Hepatocyte (in vitro differentiated cells): ENCODE measurements at regions not wholly inside any gene's neighbourhood (a gene's known extent, or its start where the extent isn't known, plus 50 kb on each side); places are given as distances from the start of the nearest gene placed in this dataset.
A peak's percentile ranks its signal among the peaks of the same experiment; 100 is the strongest.

Source experiments
- DNase-seq: peaks from one replicate; pipeline ENCODE4 v3.0.0-alpha.2; 2016; ENCODE audit warnings: low spot score
- H2AFZ ChIP-seq: fragments of 200-600 bp; sonication (generic); 2 replicates; pipeline ENCODE4 v1.6.0; 2016; ENCODE audit warnings: antibody characterized with exemption, mild to moderate bottlenecking
- H3K27ac ChIP-seq: fragments of 200-600 bp; sonication (generic); 2 replicates; pipeline ENCODE4 v1.5.1; 2016; ENCODE audit warnings: mild to moderate bottlenecking
- H3K27me3 ChIP-seq: fragments of 200-600 bp; sonication (generic); 2 replicates; pipeline ENCODE4 v1.6.1; 2016
- H3K36me3 ChIP-seq: fragments of 200-600 bp; sonication (generic); replicated peaks from 2 replicates; pipeline ENCODE4 v1.5.1; 2016; ENCODE audit warnings: low read depth; ENCODE audit not compliant: insufficient read depth
- H3K4me1 ChIP-seq: fragments of 200-600 bp; sonication (generic); 2 replicates; pipeline ENCODE4 v1.5.1; 2016; ENCODE audit warnings: mild to moderate bottlenecking, moderate library complexity; ENCODE audit not compliant: insufficient read depth
- H3K4me2 ChIP-seq: fragments of 200-600 bp; sonication (generic); 2 replicates; pipeline ENCODE4 v1.6.0; 2016
- H3K4me3 ChIP-seq: fragments of 200-600 bp; sonication (generic); 2 replicates; pipeline ENCODE4 v1.5.1; 2016; ENCODE audit warnings: mild to moderate bottlenecking
- H3K79me2 ChIP-seq: fragments of 200-600 bp; sonication (generic); 2 replicates; pipeline ENCODE4 v1.6.0; 2017; ENCODE audit warnings: mild to moderate bottlenecking
- H3K9me2 ChIP-seq: fragments of 200-600 bp; sonication (generic); replicated peaks from 2 replicates; pipeline ENCODE4 v1.6.0; 2017; ENCODE audit warnings: mild to moderate bottlenecking; ENCODE audit not compliant: insufficient read depth
- H3K9me3 ChIP-seq: fragments of 200-600 bp; sonication (generic); 2 replicates; pipeline ENCODE4 v1.5.1; 2016; ENCODE audit warnings: low read depth, mild to moderate bottlenecking
- H4K20me1 ChIP-seq: fragments of 200-600 bp; sonication (generic); 2 replicates; pipeline ENCODE4 v1.6.0; 2016; ENCODE audit warnings: mild to moderate bottlenecking; ENCODE audit not compliant: insufficient read depth, poor library complexity, severe bottlenecking
- CTCF ChIP-seq: fragments of 200-600 bp; sonication (generic); IDR thresholded peaks from 2 replicates; pipeline ENCODE4 v1.5.1; 2016; ENCODE audit warnings: antibody characterized with exemption, mild to moderate bottlenecking; ENCODE audit not compliant: poor library complexity
- EZH2 ChIP-seq: fragments of 200-600 bp; sonication (generic); IDR thresholded peaks from 2 replicates; pipeline ENCODE4 v1.6.1; 2016; ENCODE audit warnings: antibody characterized with exemption, mild to moderate bottlenecking, borderline replicate concordance
- EZH2phosphoT487 ChIP-seq: fragments of 200-600 bp; sonication (generic); IDR thresholded peaks from one replicate; pipeline ENCODE4 v1.6.1; 2018; ENCODE audit warnings: antibody characterized with exemption, mild to moderate bottlenecking, low read depth, moderate library complexity; ENCODE audit not compliant: unreplicated experiment, severe bottlenecking
- WGBS: methylation state at CpG from one replicate; pipeline ENCODE4 v1.1.6; 2016; ENCODE audit warnings: low lambda C conversion rate; ENCODE audit errors: missing lambda C conversion rate; 5-methylcytosine and 5-hydroxymethylcytosine counted together

- Histone ChIP-seq H3K4me1 (no peaks in the 10 kb centered on the region), H3K9me3 (no peaks in the 10 kb centered on the region), H3K9me2 (no peaks in the 10 kb centered on the region), H3K4me3 (peak overlapping the region; percentile 61), H4K20me1 (no peaks in the 10 kb centered on the region), H3K4me2 (peak overlapping the region; percentile 99), H3K27ac (peak overlapping the region; percentile 45), H3K27me3 (peaks cover 7% of the 10 kb centered on the region), H3K79me2 (no peaks in the 10 kb centered on the region), H2AFZ (peak overlapping the region; percentile 97), H3K36me3 (no peaks in the 10 kb centered on the region)
- DNase-seq, result peak; percentile 90
- TF ChIP-seq EZH2, result no peak
- peak; percentile 93 for TF ChIP-seq CTCF
- TF ChIP-seq EZH2phosphoT487, result no peak
- WGBS, result under 1% methylated on average over 58 of the region's 68 CpGs
Observed at GRCh38 chr2:126776692-126777619, 121.0 kb downstream of the GYPC start.

- no peak overlapping the region for H3K4me3 ChIP-seq
Observed at GRCh38 chr2:126777620-126777978, 121.1 kb upstream of the TEX51 start.

GRCh38 chr2:126778561-126779501, 119.9 kb upstream of the TEX51 start:
- Histone ChIP-seq H3K9me2 (no peaks in the 10 kb centered on the region), H3K4me2 (no peak overlapping the region), H2AFZ (no peak overlapping the region), H3K4me3 (no peak overlapping the region), H3K79me2 (no peaks in the 10 kb centered on the region), H3K36me3 (no peaks in the 10 kb centered on the region), H3K9me3 (no peaks in the 10 kb centered on the region), H3K27me3 (peaks cover 7% of the 10 kb centered on the region), H3K4me1 (no peaks in the 10 kb centered on the region), H3K27ac (no peak overlapping the region), H4K20me1 (no peaks in the 10 kb centered on the region)
- no peak for DNase-seq
- TF ChIP-seq EZH2, result no peak
- no peak for TF ChIP-seq EZH2phosphoT487
- no peak for TF ChIP-seq CTCF
- 44% methylated on average over 14 of the region's 14 CpGs for WGBS

More at GRCh38 chr2:126777620-126777978, 121.1 kb upstream of the TEX51 start:
- no peaks in the 10 kb centered on the region for H4K20me1 ChIP-seq
- no peaks in the 10 kb centered on the region for H3K9me2 ChIP-seq
- H3K4me2 ChIP-seq, result peak overlapping the region; percentile 99
- no peak for DNase-seq
- TF ChIP-seq EZH2 (no peak), EZH2phosphoT487 (no peak), CTCF (no peak)
- no peaks in the 10 kb centered on the region for H3K79me2 ChIP-seq
- H3K27ac ChIP-seq, result no peak overlapping the region
- 39% methylated on average over 3 of the region's 3 CpGs for WGBS
- H3K36me3 ChIP-seq, result no peaks in the 10 kb centered on the region
- H2AFZ ChIP-seq, result no peak overlapping the region
- peaks cover 7% of the 10 kb centered on the region for H3K27me3 ChIP-seq
- no peaks in the 10 kb centered on the region for H3K9me3 ChIP-seq
- H3K4me1 ChIP-seq, result no peaks in the 10 kb centered on the region
